SU-DHL-6 (cell line): ENCODE measurements at regions not wholly inside any gene's neighbourhood (a gene's known extent, or its start where the extent isn't known, plus 50 kb on each side); places are given as distances from the start of the nearest gene placed in this dataset.

Experiments used
- H2AFZ ChIP-seq: fragments of 200-600 bp; sonication (generic); 2 replicates; pipeline ENCODE4 v1.6.1; 2014; ENCODE audit warnings: low read depth, mild to moderate bottlenecking, moderate library complexity, mixed read lengths, antibody characterized with exemption, low read length; ENCODE audit not compliant: severe bottlenecking
- H3F3A ChIP-seq: fragments of 200-600 bp; shearing (Covaris generic); 2 replicates; pipeline ENCODE4 v1.6.0; 2016; ENCODE audit warnings: antibody characterized with exemption, mild to moderate bottlenecking; ENCODE audit not compliant: insufficient read depth
- H3K27ac ChIP-seq: fragments of 200-600 bp; sonication (generic); 2 replicates; pipeline ENCODE4 v1.5.1; 2016; ENCODE audit warnings: low read depth, mild to moderate bottlenecking, low read length, moderate library complexity, mixed read lengths
- H3K27me3 ChIP-seq: fragments of 200-600 bp; sonication (generic), shearing (Covaris generic); 2 replicates; pipeline ENCODE4 v1.6.0; 2014; ENCODE audit warnings: mild to moderate bottlenecking, low read length
- H3K36me3 ChIP-seq: fragments of 200-600 bp; sonication (generic); 2 replicates; pipeline ENCODE4 v1.6.1; 2014; ENCODE audit warnings: mild to moderate bottlenecking, low read length, mixed read lengths
- H3K4me2 ChIP-seq: fragments of 300-600, 200-600 bp; shearing (Covaris generic), sonication (generic); 2 replicates; pipeline ENCODE4 v1.6.0; 2014; ENCODE audit warnings: low read length, low read depth, mild to moderate bottlenecking; ENCODE audit not compliant: poor library complexity, severe bottlenecking
- H3K4me3 ChIP-seq: fragments of 200-600 bp; sonication (generic); 2 replicates; pipeline ENCODE4 v1.5.1; 2014; ENCODE audit warnings: antibody characterized with exemption, low read length, mild to moderate bottlenecking, mixed read lengths; ENCODE audit not compliant: insufficient read depth, poor library complexity, severe bottlenecking
- H3K79me2 ChIP-seq: fragments of 200-600 bp; sonication (generic); 2 replicates; pipeline ENCODE4 v1.6.1; 2014; ENCODE audit warnings: mild to moderate bottlenecking, low read length, moderate library complexity; ENCODE audit not compliant: insufficient read depth
- H3K9ac ChIP-seq: fragments of 200-600 bp; sonication (generic); 2 replicates; pipeline ENCODE4 v1.7.0; 2014; ENCODE audit warnings: mild to moderate bottlenecking, low read length
- H3K9me2 ChIP-seq: fragments of 200-600 bp; sonication (generic); replicated peaks from 2 replicates; pipeline ENCODE4 v1.6.1; 2014; ENCODE audit warnings: low read length; ENCODE audit not compliant: insufficient read depth
- H3K9me3 ChIP-seq: fragments of 200-600 bp; sonication (generic); 2 replicates; pipeline ENCODE4 v1.6.1; 2014; ENCODE audit warnings: low read length, mixed read lengths; ENCODE audit not compliant: insufficient read depth
- H4K20me1 ChIP-seq: fragments of 200-600 bp; sonication (generic); 2 replicates; pipeline ENCODE4 v1.6.1; 2014; ENCODE audit warnings: low read depth, mild to moderate bottlenecking, antibody characterized with exemption, low read length, moderate library complexity, mixed read lengths
- EZH2phosphoT487 ChIP-seq: fragments of 200-600 bp; sonication (generic), shearing (Covaris generic); conservative IDR thresholded peaks from 2 replicates; pipeline ENCODE4 v1.6.1; 2018; ENCODE audit warnings: mild to moderate bottlenecking, antibody characterized with exemption, low read length, moderate library complexity, mixed read lengths
- TF ChIP-seq, protein P1 (sequence below): fragments of 200-600 bp; sonication (generic); IDR thresholded peaks from one replicate; pipeline ENCODE4 v1.5.1; 2017; ENCODE audit warnings: antibody characterized with exemption, mild to moderate bottlenecking, low read length, moderate library complexity; ENCODE audit not compliant: insufficient read depth, poor library complexity, severe bottlenecking

- TF ChIP-seq, protein P1, sequence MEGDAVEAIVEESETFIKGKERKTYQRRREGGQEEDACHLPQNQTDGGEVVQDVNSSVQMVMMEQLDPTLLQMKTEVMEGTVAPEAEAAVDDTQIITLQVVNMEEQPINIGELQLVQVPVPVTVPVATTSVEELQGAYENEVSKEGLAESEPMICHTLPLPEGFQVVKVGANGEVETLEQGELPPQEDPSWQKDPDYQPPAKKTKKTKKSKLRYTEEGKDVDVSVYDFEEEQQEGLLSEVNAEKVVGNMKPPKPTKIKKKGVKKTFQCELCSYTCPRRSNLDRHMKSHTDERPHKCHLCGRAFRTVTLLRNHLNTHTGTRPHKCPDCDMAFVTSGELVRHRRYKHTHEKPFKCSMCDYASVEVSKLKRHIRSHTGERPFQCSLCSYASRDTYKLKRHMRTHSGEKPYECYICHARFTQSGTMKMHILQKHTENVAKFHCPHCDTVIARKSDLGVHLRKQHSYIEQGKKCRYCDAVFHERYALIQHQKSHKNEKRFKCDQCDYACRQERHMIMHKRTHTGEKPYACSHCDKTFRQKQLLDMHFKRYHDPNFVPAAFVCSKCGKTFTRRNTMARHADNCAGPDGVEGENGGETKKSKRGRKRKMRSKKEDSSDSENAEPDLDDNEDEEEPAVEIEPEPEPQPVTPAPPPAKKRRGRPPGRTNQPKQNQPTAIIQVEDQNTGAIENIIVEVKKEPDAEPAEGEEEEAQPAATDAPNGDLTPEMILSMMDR, result no peak
- no peak for TF ChIP-seq EZH2phosphoT487
- H4K20me1 ChIP-seq, result no peaks in the 10 kb centered on the region
- H2AFZ ChIP-seq, result no peak overlapping the region
- no peak overlapping the region for H3K4me2 ChIP-seq
- H3K4me3 ChIP-seq, result no peak overlapping the region
- H3K9me2 ChIP-seq, result no peaks in the 10 kb centered on the region
- no peak overlapping the region for H3K9ac ChIP-seq
- no peak overlapping the region for H3K27ac ChIP-seq
- H3K36me3 ChIP-seq, result no peaks in the 10 kb centered on the region
- no peaks in the 10 kb centered on the region for H3K9me3 ChIP-seq
- H3F3A ChIP-seq, result no peaks in the 10 kb centered on the region
- H3K79me2 ChIP-seq, result no peaks in the 10 kb centered on the region
- no peaks in the 10 kb centered on the region for H3K27me3 ChIP-seq
Measured at GRCh38 chr18:1928711-1929110, 642.6 kb downstream of the METTL4 start.

DNA sequence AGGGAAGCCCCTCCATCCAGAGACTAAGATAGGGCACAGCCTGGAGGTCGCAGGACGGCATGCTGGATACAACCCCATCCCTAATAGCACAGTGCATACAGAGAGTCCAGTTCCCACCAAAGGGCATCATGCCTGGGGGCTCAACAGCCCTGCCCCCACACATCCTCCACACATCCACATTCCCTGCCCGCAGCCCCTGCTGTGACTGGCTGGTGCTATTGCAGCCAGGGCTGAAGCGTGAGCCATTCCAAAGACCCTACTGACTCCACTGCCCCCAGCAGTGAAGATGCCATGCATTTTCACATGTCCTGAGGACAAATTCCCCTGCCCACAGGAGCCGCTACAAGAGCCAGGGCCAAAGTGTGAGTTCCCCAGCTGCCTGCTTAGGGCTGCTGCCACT is 641.6 kb downstream of the METTL4 start:
- Histone ChIP-seq H3K4me3 (no peak overlapping the region), H3K4me2 (no peak overlapping the region), H3K9ac (no peak overlapping the region), H3K9me3 (no peaks in the 10 kb centered on the region), H4K20me1 (no peaks in the 10 kb centered on the region), H3K27me3 (no peaks in the 10 kb centered on the region), H3K79me2 (no peaks in the 10 kb centered on the region), H3K36me3 (no peaks in the 10 kb centered on the region), H3K9me2 (no peaks in the 10 kb centered on the region), H2AFZ (no peak overlapping the region), H3F3A (no peaks in the 10 kb centered on the region), H3K27ac (no peak overlapping the region)
- TF ChIP-seq EZH2phosphoT487, result no peak

- TF ChIP-seq, protein P1, result no peak
- TF ChIP-seq EZH2phosphoT487, result no peak
- H4K20me1 ChIP-seq, result no peaks in the 10 kb centered on the region
- H3K27ac ChIP-seq, result no peak overlapping the region
- H3K9me3 ChIP-seq, result no peaks in the 10 kb centered on the region
- no peak overlapping the region for H3K4me3 ChIP-seq
- H3K36me3 ChIP-seq, result no peaks in the 10 kb centered on the region
- H3K79me2 ChIP-seq, result no peaks in the 10 kb centered on the region
- no peaks in the 10 kb centered on the region for H3K27me3 ChIP-seq
- no peak overlapping the region for H3K4me2 ChIP-seq
- H3K9ac ChIP-seq, result no peak overlapping the region
- H2AFZ ChIP-seq, result no peak overlapping the region
- no peaks in the 10 kb centered on the region for H3F3A ChIP-seq
- no peaks in the 10 kb centered on the region for H3K9me2 ChIP-seq
Measured at GRCh38 chr18:1930291-1931270, 640.7 kb downstream of the METTL4 start.

- TF ChIP-seq, protein P1, result no peak
- no peak for TF ChIP-seq EZH2phosphoT487
- H3K4me3 ChIP-seq, result no peak overlapping the region
- H3K27me3 ChIP-seq, result no peaks in the 10 kb centered on the region
- H3K9me2 ChIP-seq, result no peaks in the 10 kb centered on the region
- no peaks in the 10 kb centered on the region for H3K9me3 ChIP-seq
- H4K20me1 ChIP-seq, result no peaks in the 10 kb centered on the region
- no peak overlapping the region for H3K4me2 ChIP-seq
- no peaks in the 10 kb centered on the region for H3F3A ChIP-seq
- no peak overlapping the region for H3K27ac ChIP-seq
- H3K36me3 ChIP-seq, result no peaks in the 10 kb centered on the region
- no peaks in the 10 kb centered on the region for H3K79me2 ChIP-seq
- H3K9ac ChIP-seq, result no peak overlapping the region
- no peak overlapping the region for H2AFZ ChIP-seq
Measured at GRCh38 chr18:1952486-1952885, 618.8 kb downstream of the METTL4 start.
